ENCODE measurements at regions not wholly inside any gene's neighbourhood (a gene's known extent, or its start where the extent isn't known, plus 50 kb on each side); places are given as distances from the start of the nearest gene placed in this dataset.

GRCh38 chr2:64225491-64225890 lies 81.3 kb upstream of the PELI1 start:
- H3K4me1 Mint-ChIP-seq (ENCODE audit: unreplicated experiment) = peaks cover 27% of the 10 kb centered on the region
- H3K27ac Mint-ChIP-seq (ENCODE audit: unreplicated experiment) = no peak overlapping the region
- no peaks in the 10 kb centered on the region for H3K9me3 Mint-ChIP-seq (ENCODE audit: unreplicated experiment)
- H3K4me3 Mint-ChIP-seq (ENCODE audit: unreplicated experiment) = no peak overlapping the region
- TF ChIP-seq, protein P1, sequence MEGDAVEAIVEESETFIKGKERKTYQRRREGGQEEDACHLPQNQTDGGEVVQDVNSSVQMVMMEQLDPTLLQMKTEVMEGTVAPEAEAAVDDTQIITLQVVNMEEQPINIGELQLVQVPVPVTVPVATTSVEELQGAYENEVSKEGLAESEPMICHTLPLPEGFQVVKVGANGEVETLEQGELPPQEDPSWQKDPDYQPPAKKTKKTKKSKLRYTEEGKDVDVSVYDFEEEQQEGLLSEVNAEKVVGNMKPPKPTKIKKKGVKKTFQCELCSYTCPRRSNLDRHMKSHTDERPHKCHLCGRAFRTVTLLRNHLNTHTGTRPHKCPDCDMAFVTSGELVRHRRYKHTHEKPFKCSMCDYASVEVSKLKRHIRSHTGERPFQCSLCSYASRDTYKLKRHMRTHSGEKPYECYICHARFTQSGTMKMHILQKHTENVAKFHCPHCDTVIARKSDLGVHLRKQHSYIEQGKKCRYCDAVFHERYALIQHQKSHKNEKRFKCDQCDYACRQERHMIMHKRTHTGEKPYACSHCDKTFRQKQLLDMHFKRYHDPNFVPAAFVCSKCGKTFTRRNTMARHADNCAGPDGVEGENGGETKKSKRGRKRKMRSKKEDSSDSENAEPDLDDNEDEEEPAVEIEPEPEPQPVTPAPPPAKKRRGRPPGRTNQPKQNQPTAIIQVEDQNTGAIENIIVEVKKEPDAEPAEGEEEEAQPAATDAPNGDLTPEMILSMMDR (IDR thresholded peaks at IDR 0.05; ENCODE audit: unreplicated experiment) = no peak
- no peaks in the 10 kb centered on the region for H3K36me3 Mint-ChIP-seq (ENCODE audit: low read depth, unreplicated experiment)
- H3K27me3 Mint-ChIP-seq (ENCODE audit: unreplicated experiment) = peaks cover 6% of the 10 kb centered on the region
- DNase-seq (ENCODE audit: low spot score) = no peak

DNA sequence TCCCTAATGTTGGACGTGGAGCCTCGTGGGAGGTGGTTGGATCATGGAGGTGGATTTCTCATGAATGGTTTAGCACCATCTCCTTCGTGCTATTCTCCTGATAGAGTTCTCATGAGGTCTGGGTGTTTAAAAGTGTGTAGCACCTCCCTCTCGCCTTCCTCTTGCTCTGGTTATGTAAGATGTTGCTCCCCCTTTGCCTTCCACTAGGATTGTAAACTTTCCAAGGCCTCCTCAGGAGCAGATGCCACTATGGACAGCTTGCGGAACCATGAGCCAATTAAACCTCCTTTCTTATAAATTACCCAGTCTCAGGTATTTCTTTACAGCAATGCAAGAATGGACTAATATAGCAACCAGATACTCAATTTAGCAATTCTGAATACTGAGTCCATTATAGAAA lies 82.4 kb upstream of the PELI1 start:
- H3K4me3 Mint-ChIP-seq (ENCODE audit: unreplicated experiment) = no peak overlapping the region
- TF ChIP-seq, protein P1 (IDR thresholded peaks at IDR 0.05; ENCODE audit: unreplicated experiment) = no peak
- peaks cover 9% of the 10 kb centered on the region for H3K27me3 Mint-ChIP-seq (ENCODE audit: unreplicated experiment)
- no peak overlapping the region for H3K27ac Mint-ChIP-seq (ENCODE audit: unreplicated experiment)
- H3K9me3 Mint-ChIP-seq (ENCODE audit: unreplicated experiment) = no peaks in the 10 kb centered on the region
- H3K4me1 Mint-ChIP-seq (ENCODE audit: unreplicated experiment) = peaks cover 24% of the 10 kb centered on the region
- DNase-seq (ENCODE audit: low spot score) = no peak
- H3K36me3 Mint-ChIP-seq (ENCODE audit: low read depth, unreplicated experiment) = no peaks in the 10 kb centered on the region

GRCh38 chr2:64227603-64228125 lies 83.4 kb upstream of the PELI1 start:
- H3K4me1 Mint-ChIP-seq (ENCODE audit: unreplicated experiment) = peaks cover 24% of the 10 kb centered on the region
- TF ChIP-seq, protein P1 (IDR thresholded peaks at IDR 0.05; ENCODE audit: unreplicated experiment) = no peak
- H3K27ac Mint-ChIP-seq (ENCODE audit: unreplicated experiment) = peak overlapping the region; percentile 12
- H3K36me3 Mint-ChIP-seq (ENCODE audit: low read depth, unreplicated experiment) = no peaks in the 10 kb centered on the region
- H3K9me3 Mint-ChIP-seq (ENCODE audit: unreplicated experiment) = no peaks in the 10 kb centered on the region
- no peak for DNase-seq (ENCODE audit: low spot score)
- peak overlapping the region; percentile 82 for H3K4me3 Mint-ChIP-seq (ENCODE audit: unreplicated experiment)
- peaks cover 5% of the 10 kb centered on the region for H3K27me3 Mint-ChIP-seq (ENCODE audit: unreplicated experiment)

DNA sequence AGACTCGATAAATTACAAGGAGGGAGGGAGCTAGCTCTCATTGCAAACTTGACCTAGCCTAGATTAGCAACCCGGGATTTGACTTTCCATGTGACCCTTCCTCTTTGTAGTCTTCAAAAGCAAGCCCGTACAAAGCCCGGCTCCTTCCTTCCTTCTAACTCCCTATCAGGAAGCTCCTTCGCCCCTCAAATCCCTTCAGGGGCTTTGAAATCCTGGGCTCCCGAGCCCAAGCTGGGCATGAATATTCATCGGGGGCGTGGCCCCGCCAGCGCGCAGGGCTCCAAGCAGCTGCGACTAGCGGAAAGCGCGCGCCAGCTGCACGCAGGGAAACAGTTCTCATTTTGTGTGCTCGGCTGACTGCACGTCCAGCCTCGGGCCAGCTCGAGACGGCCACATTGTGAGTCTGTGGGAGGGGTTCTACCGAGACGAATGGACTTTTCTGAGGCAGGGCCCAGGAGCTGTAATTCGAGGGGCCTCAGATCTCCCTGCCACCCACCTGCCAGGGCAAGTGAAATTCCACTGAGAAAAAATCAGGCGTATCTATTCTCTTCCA lies 84.0 kb upstream of the PELI1 start:
- H3K36me3 Mint-ChIP-seq (ENCODE audit: low read depth, unreplicated experiment) = no peaks in the 10 kb centered on the region
- peaks cover 21% of the 10 kb centered on the region for H3K4me1 Mint-ChIP-seq (ENCODE audit: unreplicated experiment)
- TF ChIP-seq, protein P1 (IDR thresholded peaks at IDR 0.05; ENCODE audit: unreplicated experiment) = no peak
- H3K9me3 Mint-ChIP-seq (ENCODE audit: unreplicated experiment) = no peaks in the 10 kb centered on the region
- peak overlapping the region; percentile 82 for H3K4me3 Mint-ChIP-seq (ENCODE audit: unreplicated experiment)
- DNase-seq (ENCODE audit: low spot score) = peak; percentile 81
- H3K27me3 Mint-ChIP-seq (ENCODE audit: unreplicated experiment) = peaks cover 5% of the 10 kb centered on the region
- H3K27ac Mint-ChIP-seq (ENCODE audit: unreplicated experiment) = peak overlapping the region; percentile 12

DNA sequence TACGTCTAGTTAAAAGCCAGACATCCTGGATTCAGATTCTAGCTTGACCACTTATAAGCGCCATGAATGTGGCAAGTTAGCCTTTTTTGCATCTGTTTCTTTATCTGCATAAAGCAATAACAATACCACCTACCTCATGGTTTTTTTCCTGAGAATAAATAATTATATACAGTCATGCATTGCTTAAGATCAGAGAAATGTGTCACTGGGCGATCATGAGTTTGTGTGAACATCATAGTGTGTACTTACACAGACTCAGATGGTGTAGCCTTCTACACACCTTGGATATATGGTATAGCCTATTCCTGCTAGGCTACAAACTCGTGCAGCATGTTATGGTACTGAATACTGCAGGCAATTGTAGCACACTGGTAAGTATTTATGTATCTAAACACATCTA lies 84.7 kb upstream of the PELI1 start:
- Mint-ChIP-seq H3K9me3 (ENCODE audit: unreplicated experiment) (no peaks in the 10 kb centered on the region), H3K27ac (ENCODE audit: unreplicated experiment) (peak overlapping the region; percentile 12), H3K4me3 (ENCODE audit: unreplicated experiment) (peak overlapping the region; percentile 15), H3K36me3 (ENCODE audit: low read depth, unreplicated experiment) (no peaks in the 10 kb centered on the region), H3K4me1 (ENCODE audit: unreplicated experiment) (peaks cover 18% of the 10 kb centered on the region), H3K27me3 (ENCODE audit: unreplicated experiment) (peaks cover 5% of the 10 kb centered on the region)
- TF ChIP-seq, protein P1 (IDR thresholded peaks at IDR 0.05; ENCODE audit: unreplicated experiment) = no peak
- DNase-seq (ENCODE audit: low spot score) = no peak

Data from endothelial cell (in vitro differentiated cells).